RPMI8226 (cell line): ENCODE measurements at regions not wholly inside any gene's neighbourhood (a gene's known extent, or its start where the extent isn't known, plus 50 kb on each side); places are given as distances from the start of the nearest gene placed in this dataset.
"Not testable (repeated sequence)": the region's sequence is repeated elsewhere in the genome, so short reads cannot be mapped to it uniquely, and the experiment has no call there.

Experiments
- DNase-seq: peaks from one replicate; pipeline ENCODE4 v3.0.0-alpha.2; 2015

GRCh38 chr2:234272069-234272850, 221.8 kb downstream of the SPP2 start:
- no peak for DNase-seq

DNA sequence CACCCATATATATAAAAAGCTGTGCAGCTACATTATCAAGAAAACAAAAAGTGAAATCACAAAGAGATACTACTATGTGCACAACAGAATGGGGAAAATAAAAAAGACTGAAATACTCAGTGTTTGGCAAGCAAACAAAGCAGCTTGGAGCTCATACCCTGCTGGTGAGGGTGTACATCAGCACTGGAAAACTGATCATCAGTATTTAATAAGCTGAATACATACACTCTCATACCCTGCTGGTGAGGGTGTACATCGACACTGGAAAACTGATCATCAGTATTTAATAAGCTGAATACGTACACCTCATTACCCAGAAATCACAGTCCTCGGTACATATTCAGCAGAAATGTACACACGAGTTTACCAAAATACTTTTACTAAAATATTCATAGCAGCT, 220.8 kb downstream of the SPP2 start:
- DNase-seq, result no peak

GRCh38 chr2:234269769-234270204, 219.3 kb downstream of the SPP2 start:
- DNase-seq, result no peak

- DNase-seq, result no peak
These were observed 217.0 kb downstream of the SPP2 start for GRCh38 chr2:234267534-234267933.

- DNase-seq, result no peak
These were observed 216.4 kb downstream of the SPP2 start for GRCh38 chr2:234266952-234267351.

- DNase-seq, result no peak
These were observed 214.7 kb downstream of the SPP2 start for GRCh38 chr2:234265206-234265605.

GRCh38 chr2:234261736-234262135, 211.2 kb downstream of the SPP2 start:
- no peak for DNase-seq

DNA sequence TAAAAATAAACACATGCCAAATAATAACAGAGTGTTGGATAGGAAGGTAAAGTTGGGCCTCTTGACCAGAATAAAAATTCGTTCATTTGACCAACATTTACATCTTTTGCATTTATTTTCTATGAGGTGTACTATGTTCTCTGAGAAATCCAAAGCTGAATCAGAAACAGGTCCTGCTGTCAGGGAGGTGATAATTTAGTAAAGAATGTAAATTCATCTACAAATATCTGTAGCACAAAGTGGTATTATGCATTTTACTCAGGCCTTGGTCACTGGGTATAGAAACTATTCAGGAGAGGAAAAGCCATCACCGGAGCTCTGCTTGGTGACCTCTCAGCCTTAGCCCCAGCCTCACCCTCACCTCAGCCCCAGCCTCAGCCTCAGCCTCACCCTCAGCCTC, 208.9 kb downstream of the SPP2 start:
- no peak for DNase-seq

GRCh38 chr2:234258562-234259141, 208.2 kb downstream of the SPP2 start:
- DNase-seq, result no peak

GRCh38 chr2:234257859-234258561, 207.5 kb downstream of the SPP2 start:
- no peak for DNase-seq

- no peak for DNase-seq
These were observed 206.0 kb downstream of the SPP2 start for GRCh38 chr2:234256516-234256915.

- no peak for DNase-seq
These were observed 204.4 kb downstream of the SPP2 start for GRCh38 chr2:234254783-234255521.

- DNase-seq, result peak; percentile 7
These were observed 202.3 kb downstream of the SPP2 start for GRCh38 chr2:234252772-234253171.

- DNase-seq, result no peak
These were observed 201.1 kb downstream of the SPP2 start for GRCh38 chr2:234251326-234252271.

DNA sequence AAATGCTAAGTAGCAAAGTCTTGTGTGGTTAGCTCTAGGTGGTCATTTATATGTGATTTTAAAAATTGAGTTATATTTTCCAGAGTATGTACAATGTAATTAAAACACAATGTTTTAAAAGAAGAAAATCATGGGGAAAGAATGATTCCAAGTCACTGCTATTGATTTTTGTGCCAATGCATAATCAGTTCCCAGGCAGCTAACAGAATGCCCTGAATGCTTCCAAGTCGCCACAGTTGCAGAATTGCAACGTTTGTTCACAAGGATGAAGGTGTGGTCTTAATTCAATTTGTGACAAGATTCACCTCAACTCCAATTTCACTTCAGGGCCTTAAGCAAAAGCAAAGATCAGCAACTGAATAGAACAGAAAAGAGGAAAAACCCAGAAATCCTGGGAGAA, 200.4 kb downstream of the SPP2 start:
- DNase-seq, result no peak

DNA sequence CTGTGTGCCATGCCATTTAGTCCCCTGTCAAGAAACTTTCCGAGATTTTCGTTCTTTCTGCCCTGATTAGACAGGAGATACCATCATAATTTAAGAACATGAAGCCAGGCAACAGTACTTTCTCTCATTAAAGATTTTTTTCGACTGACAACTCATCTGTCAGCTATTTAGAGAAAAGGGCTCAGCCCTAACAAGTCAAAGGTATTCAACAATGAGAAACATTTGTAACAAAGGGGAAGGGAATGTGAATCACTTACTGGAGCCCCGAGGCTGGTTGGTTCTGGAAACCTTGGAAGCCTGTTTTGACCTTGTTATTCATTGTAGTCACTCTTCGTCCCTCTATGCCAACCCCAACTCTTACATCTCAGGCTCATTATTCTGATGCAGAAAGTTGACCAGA, 199.4 kb downstream of the SPP2 start:
- DNase-seq, result no peak

DNA sequence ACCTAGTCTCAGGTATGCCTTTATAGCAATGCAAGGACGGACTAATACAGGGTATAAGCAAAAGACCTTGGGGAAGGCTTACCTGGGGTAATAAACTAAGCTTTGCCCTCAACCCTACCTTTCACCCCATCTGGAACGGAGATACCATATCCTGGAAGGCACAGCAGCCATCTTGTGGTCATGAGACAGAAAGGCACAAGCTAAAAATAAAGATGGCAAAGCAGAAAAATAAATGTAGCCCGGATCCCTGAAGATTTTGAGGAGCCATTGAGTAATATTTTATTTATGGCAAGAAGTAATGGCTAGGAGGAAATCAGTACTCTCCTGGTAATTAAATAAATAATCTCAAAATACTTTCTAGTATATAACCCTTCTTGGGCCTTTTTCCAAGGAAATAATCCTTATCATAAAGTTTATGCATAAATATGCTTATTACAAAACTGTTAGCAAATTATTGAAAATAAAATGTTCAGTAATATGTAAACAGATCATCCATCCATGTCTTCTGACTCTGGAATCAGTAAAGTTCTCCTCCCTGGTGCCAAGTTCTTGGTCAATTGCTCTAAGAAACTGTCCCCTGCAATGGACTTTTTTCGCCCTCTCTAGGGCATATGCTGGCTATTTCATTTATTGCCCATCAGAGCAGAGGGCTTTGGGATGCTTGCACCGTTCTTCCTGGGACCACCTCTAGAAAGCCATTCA, 198.7 kb downstream of the SPP2 start:
- DNase-seq, result no peak

DNA sequence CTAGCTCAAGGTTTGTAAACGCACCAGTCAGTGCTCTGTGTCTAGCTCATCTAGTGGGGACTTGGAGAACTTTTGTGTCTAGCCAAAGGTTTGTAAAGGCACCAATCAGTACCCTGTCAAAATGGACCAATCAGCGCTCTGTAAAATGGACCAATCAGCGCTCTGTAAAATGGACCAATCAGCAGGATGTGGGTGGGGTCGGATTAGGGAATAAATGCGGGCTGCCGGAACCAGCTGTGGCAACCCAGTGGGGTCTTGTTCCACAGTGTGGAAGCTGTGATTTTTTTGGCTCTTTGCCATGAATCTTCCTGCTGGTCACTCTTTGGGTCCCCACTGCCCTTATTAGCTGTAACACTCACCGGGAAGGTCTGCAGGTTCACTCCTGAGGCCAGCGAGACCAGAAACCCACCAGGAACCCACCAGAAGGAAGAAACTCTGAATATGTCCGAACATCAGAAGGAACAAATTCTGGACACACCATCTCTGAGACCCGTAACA, 197.8 kb downstream of the SPP2 start:
- DNase-seq, result not testable (repeated sequence)

- no peak for DNase-seq
These were observed 197.1 kb downstream of the SPP2 start for GRCh38 chr2:234247453-234248180.

- DNase-seq, result no peak
These were observed 195.4 kb downstream of the SPP2 start for GRCh38 chr2:234245945-234246344.
